Dendritic cell treated with granulocyte-macrophage colony-stimulating factor and Interleukin-4, amounts not matched to agents 40 ng/mL and 50 ng/mL, for 4 days (primary cell): ENCODE measurements at regions not wholly inside any gene's neighbourhood (a gene's known extent, or its start where the extent isn't known, plus 50 kb on each side); places are given as distances from the start of the nearest gene placed in this dataset.

Experiments
- H3K27ac Mint-ChIP-seq: one replicate; pipeline ENCODE4 v1.8.0; 2022; ENCODE audit warnings: mild to moderate bottlenecking, mixed read lengths
- H3K27me3 Mint-ChIP-seq: one replicate; pipeline ENCODE4 v1.8.0; 2022; ENCODE audit warnings: mild to moderate bottlenecking, mixed read lengths
- H3K36me3 Mint-ChIP-seq: one replicate; pipeline ENCODE4 v1.8.0; 2022; ENCODE audit warnings: low read depth, mixed read lengths
- H3K4me1 Mint-ChIP-seq: one replicate; pipeline ENCODE4 v1.8.0; 2022; ENCODE audit warnings: low read depth, mixed read lengths
- H3K4me3 Mint-ChIP-seq: one replicate; pipeline ENCODE4 v1.8.0; 2022; ENCODE audit warnings: mild to moderate bottlenecking, moderate library complexity, mixed read lengths
- H3K9me3 Mint-ChIP-seq: one replicate; pipeline ENCODE4 v1.8.0; 2022; ENCODE audit warnings: mixed read lengths
- intact Hi-C: fragments of 100-400 bp; cut with micrococcal nuclease; formaldehyde crosslinking; loops from one replicate; pipeline ENCODE4 v1.15.0; 2022

GRCh38 chr15:93496888-93497287 lies 407.9 kb upstream of the RGMA start:
- no peaks in the 10 kb centered on the region for H3K9me3 Mint-ChIP-seq
- no peaks in the 10 kb centered on the region for H3K36me3 Mint-ChIP-seq
- intact Hi-C loops: no loop called here
- H3K27me3 Mint-ChIP-seq: no peaks in the 10 kb centered on the region
- no peak overlapping the region for H3K4me3 Mint-ChIP-seq
- H3K27ac Mint-ChIP-seq: no peak overlapping the region
- H3K4me1 Mint-ChIP-seq: no peaks in the 10 kb centered on the region

DNA sequence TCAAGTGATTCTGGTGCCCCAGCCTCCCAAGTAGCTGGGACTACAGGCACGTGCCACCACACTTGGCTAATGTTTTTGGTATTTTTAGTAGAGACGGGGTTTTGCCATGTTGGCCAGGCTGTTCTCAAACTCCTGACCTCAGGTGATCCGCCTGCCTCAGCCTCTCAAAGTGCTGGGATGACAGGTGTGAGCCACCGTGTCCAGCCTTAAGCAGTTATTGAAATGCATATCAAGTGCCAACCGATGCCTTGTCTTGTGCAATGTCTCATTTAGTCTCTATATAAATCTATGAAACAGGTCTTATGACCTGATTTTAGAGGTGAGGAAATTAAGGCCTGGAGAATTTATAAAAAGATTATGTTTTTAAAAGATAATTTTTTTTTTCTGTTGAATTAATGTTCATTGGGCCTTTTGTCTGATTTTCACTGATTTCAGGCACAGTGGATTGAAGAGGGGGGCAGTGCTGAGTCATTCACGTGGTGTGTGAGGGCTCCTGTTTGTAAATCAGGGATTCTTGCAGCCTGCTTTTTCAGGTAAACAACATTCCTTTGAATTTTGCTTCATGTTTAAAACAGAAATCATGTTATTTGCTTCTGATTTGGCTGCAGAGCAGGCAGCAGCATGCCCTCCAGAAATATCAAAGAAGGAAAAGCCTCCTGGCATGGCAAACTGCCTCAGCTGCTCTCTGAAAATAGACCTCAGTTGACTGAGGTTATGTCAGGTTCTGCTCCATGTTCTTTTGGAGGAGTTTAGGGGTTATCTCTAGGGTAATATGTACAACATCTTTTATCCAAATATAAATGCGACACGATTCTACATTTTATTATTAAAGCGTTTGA lies 407.0 kb upstream of the RGMA start:
- no peak overlapping the region for H3K4me3 Mint-ChIP-seq
- intact Hi-C loops: no loop called here
- H3K36me3 Mint-ChIP-seq: no peaks in the 10 kb centered on the region
- H3K4me1 Mint-ChIP-seq: no peaks in the 10 kb centered on the region
- no peaks in the 10 kb centered on the region for H3K27me3 Mint-ChIP-seq
- no peak overlapping the region for H3K27ac Mint-ChIP-seq
- H3K9me3 Mint-ChIP-seq: no peaks in the 10 kb centered on the region

GRCh38 chr15:93493172-93493571 lies 404.2 kb upstream of the RGMA start:
- H3K4me3 Mint-ChIP-seq: no peak overlapping the region
- no peaks in the 10 kb centered on the region for H3K4me1 Mint-ChIP-seq
- H3K9me3 Mint-ChIP-seq: no peaks in the 10 kb centered on the region
- intact Hi-C loops: no loop called here
- H3K36me3 Mint-ChIP-seq: no peaks in the 10 kb centered on the region
- no peaks in the 10 kb centered on the region for H3K27me3 Mint-ChIP-seq
- H3K27ac Mint-ChIP-seq: no peak overlapping the region

DNA sequence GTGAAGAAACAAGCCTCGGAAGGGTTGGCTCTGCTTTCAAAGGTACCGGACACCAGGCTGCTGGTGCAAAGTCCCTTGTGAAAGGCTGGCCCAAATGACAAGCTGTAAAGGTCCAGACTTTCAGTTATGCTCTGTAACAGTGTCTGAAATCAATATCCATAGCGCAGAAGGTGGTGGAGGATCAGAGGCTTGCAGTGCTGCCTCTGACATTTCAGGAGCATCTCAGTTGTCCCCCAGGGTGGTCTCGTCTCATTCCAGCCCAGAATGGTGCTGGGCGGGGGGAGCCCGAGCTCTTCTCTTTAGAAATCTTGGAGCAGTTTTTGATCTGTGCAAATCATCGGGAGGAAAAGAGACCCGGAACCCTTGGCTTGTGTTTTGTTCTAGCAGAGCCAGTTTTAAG lies 402.3 kb upstream of the RGMA start:
- H3K27ac Mint-ChIP-seq: no peak overlapping the region
- no peaks in the 10 kb centered on the region for H3K9me3 Mint-ChIP-seq
- H3K36me3 Mint-ChIP-seq: no peaks in the 10 kb centered on the region
- H3K27me3 Mint-ChIP-seq: no peaks in the 10 kb centered on the region
- H3K4me3 Mint-ChIP-seq: no peak overlapping the region
- no peaks in the 10 kb centered on the region for H3K4me1 Mint-ChIP-seq
- intact Hi-C loops: no loop called here

DNA sequence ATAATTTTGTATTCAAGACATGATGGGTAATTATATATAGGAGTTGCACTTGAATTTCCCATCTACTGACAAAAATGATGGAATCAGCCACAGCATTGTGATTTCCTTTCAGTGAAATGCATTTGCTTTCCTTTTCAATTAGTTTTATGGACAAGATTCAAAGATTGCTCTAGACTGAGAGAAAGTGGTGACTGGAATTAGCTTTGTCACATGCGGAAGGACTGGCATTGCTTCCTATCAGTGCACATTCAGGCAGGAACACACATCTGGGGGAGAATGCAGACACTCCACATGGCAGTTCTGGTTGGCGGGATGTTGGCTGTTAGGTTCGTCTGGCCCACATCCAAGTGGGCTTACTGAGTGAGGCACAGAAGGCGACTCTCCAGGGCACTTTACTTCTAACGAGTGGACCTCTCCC lies 399.3 kb upstream of the RGMA start:
- H3K27me3 Mint-ChIP-seq: no peaks in the 10 kb centered on the region
- intact Hi-C loops: no loop called here
- H3K9me3 Mint-ChIP-seq: no peaks in the 10 kb centered on the region
- H3K4me3 Mint-ChIP-seq: no peak overlapping the region
- no peak overlapping the region for H3K27ac Mint-ChIP-seq
- H3K36me3 Mint-ChIP-seq: no peaks in the 10 kb centered on the region
- no peaks in the 10 kb centered on the region for H3K4me1 Mint-ChIP-seq

- intact Hi-C loops: no loop called here
- Mint-ChIP-seq H3K27ac (no peak overlapping the region), H3K27me3 (no peaks in the 10 kb centered on the region)
These were observed 397.6 kb upstream of the RGMA start for GRCh38 chr15:93486407-93487117.

GRCh38 chr15:93485438-93486327 lies 396.7 kb upstream of the RGMA start:
- Mint-ChIP-seq H3K4me3 (no peak overlapping the region), H3K4me1 (no peaks in the 10 kb centered on the region), H3K36me3 (no peaks in the 10 kb centered on the region), H3K27me3 (no peaks in the 10 kb centered on the region), H3K27ac (no peak overlapping the region), H3K9me3 (no peaks in the 10 kb centered on the region)
- intact Hi-C loops: no loop called here

More at GRCh38 chr15:93486407-93487117, 397.6 kb upstream of the RGMA start:
- Mint-ChIP-seq H3K36me3 (no peaks in the 10 kb centered on the region), H3K4me3 (no peak overlapping the region), H3K9me3 (no peaks in the 10 kb centered on the region), H3K4me1 (no peaks in the 10 kb centered on the region)

DNA sequence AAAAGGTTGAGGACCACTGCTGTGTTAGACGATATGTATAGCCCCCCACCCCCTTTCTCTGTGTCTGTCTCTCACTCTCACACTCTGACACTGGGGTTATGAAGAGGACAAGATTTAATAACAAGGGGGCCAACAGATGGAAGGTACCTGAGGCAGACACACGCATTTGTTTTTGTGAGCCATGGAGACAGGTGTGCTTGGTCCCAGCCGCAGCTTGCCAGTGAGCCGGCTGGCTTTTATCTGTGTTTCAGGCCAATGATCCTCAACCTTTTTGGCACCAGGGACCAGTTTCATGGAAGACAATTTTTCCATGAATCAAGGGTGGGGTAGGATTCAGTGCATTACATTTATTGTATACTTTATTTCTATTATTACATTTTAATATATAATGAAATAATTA lies 394.9 kb upstream of the RGMA start:
- H3K36me3 Mint-ChIP-seq: no peaks in the 10 kb centered on the region
- no peaks in the 10 kb centered on the region for H3K4me1 Mint-ChIP-seq
- H3K27ac Mint-ChIP-seq: no peak overlapping the region
- intact Hi-C loops: no loop called here
- H3K9me3 Mint-ChIP-seq: no peaks in the 10 kb centered on the region
- no peak overlapping the region for H3K4me3 Mint-ChIP-seq
- no peaks in the 10 kb centered on the region for H3K27me3 Mint-ChIP-seq

DNA sequence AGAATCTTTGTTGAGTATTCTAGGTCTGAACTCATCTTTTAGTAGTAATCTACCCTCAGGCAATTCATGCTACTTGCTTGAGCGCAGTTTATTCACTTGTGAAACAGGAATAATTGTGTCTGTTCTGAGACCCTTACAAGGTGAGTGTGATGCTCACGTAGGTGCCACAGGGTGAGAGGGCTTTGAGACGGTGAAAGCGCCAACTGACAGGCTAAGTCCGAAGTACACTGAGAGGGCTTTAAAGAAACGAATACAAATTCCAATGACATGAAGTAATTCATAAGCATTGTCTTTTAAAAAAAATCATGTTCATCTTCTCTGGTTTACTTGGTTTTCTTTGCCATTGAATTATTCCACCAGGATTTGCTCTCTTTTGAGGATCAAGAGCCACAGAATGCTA lies 393.7 kb upstream of the RGMA start:
- intact Hi-C loops: no loop called here
- H3K27me3 Mint-ChIP-seq: no peaks in the 10 kb centered on the region
- H3K27ac Mint-ChIP-seq: no peak overlapping the region
- H3K4me1 Mint-ChIP-seq: no peaks in the 10 kb centered on the region
- no peaks in the 10 kb centered on the region for H3K9me3 Mint-ChIP-seq
- H3K36me3 Mint-ChIP-seq: no peaks in the 10 kb centered on the region
- no peak overlapping the region for H3K4me3 Mint-ChIP-seq

DNA sequence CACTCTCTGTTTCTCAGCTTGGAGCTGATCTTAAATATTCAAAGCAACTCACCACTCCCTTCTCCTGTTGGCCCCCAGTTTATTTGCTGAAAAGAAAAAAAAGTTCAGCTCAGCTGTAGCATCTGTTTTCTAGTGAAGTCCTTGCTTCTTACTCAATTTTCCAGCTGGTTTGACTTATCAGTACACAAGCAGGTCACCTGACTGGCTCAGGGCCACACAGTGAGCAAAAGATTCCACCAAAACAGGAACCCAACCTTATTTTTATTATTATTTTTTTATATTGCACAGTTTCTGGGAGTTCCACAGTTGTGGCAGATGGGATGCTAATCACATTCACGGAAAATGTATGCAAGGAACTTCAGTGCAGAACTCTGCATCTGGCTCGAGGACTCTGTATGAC lies 390.7 kb upstream of the RGMA start:
- H3K27ac Mint-ChIP-seq: no peak overlapping the region
- intact Hi-C loops: no loop called here
- no peak overlapping the region for H3K4me3 Mint-ChIP-seq

GRCh38 chr15:93478947-93479346 lies 389.9 kb upstream of the RGMA start:
- Mint-ChIP-seq H3K27me3 (no peaks in the 10 kb centered on the region), H3K27ac (no peak overlapping the region), H3K4me1 (no peaks in the 10 kb centered on the region), H3K9me3 (no peaks in the 10 kb centered on the region), H3K4me3 (no peak overlapping the region), H3K36me3 (no peaks in the 10 kb centered on the region)
- intact Hi-C loops: no loop called here

More for the DNA sequence above, 390.7 kb upstream of the RGMA start:
- Mint-ChIP-seq H3K27me3 (no peaks in the 10 kb centered on the region), H3K36me3 (no peaks in the 10 kb centered on the region), H3K9me3 (no peaks in the 10 kb centered on the region), H3K4me1 (no peaks in the 10 kb centered on the region)

- intact Hi-C loops: no loop called here
These were observed 388.7 kb upstream of the RGMA start for GRCh38 chr15:93477721-93478120.

GRCh38 chr15:93477188-93477587 lies 388.2 kb upstream of the RGMA start:
- no peaks in the 10 kb centered on the region for H3K27me3 Mint-ChIP-seq
- H3K4me3 Mint-ChIP-seq: no peak overlapping the region
- intact Hi-C loops: no loop called here
- no peaks in the 10 kb centered on the region for H3K36me3 Mint-ChIP-seq
- no peaks in the 10 kb centered on the region for H3K9me3 Mint-ChIP-seq
- H3K27ac Mint-ChIP-seq: no peak overlapping the region
- no peaks in the 10 kb centered on the region for H3K4me1 Mint-ChIP-seq

More at GRCh38 chr15:93477721-93478120, 388.7 kb upstream of the RGMA start:
- no peak overlapping the region for H3K27ac Mint-ChIP-seq
- H3K36me3 Mint-ChIP-seq: no peaks in the 10 kb centered on the region
- H3K4me1 Mint-ChIP-seq: no peaks in the 10 kb centered on the region
- H3K27me3 Mint-ChIP-seq: no peaks in the 10 kb centered on the region
- H3K4me3 Mint-ChIP-seq: no peak overlapping the region
- H3K9me3 Mint-ChIP-seq: no peaks in the 10 kb centered on the region
